Spleen (tissue), 7 donors: ENCODE measurements at regions not wholly inside any gene's neighbourhood (a gene's known extent, or its start where the extent isn't known, plus 50 kb on each side); places are given as distances from the start of the nearest gene placed in this dataset.

ENCODE experiments used
- POLR2A ChIP-seq, 3 donors: fragments of 450-650 bp; IDR thresholded peaks; one replicate each; pipeline ENCODE4 v1.5.1; 2017; ENCODE audit warnings: antibody characterized with exemption in 3 of 3, mild to moderate bottlenecking in 1 of 3
- POLR2AphosphoS5 ChIP-seq, 3 donors: sonication (generic); formaldehyde crosslinking; IDR thresholded peaks; one replicate each; pipeline ENCODE4 v1.5.1; 2017; ENCODE audit warnings: antibody characterized with exemption in 3 of 3
- TF ChIP-seq, protein P1 (sequence below), 11 experiments: fragments of 200-600 bp in 7 of 11; fragments of 450-650 bp in 4 of 11; sonication (generic) in 4 of 11; IDR thresholded peaks in 8 of 11; conservative IDR thresholded peaks in 3 of 11; 1 replicate in 7 of 11; 2 replicates in 4 of 11; pipeline versions ENCODE4 v1.4.0 to v1.8.0; 2016 to 2021; ENCODE audit warnings: antibody characterized with exemption in 11 of 11, inconsistent platforms in 4 of 11, mild to moderate bottlenecking in 1 of 11
- donor health status: DM: no; HTN: no; CAD: no; lungs with moderate emphysema.
- donor health status: DM: no; HTN: no; CAD: no.
- donor health status: DM: no; HTN: no; CAD: no.

DNA sequence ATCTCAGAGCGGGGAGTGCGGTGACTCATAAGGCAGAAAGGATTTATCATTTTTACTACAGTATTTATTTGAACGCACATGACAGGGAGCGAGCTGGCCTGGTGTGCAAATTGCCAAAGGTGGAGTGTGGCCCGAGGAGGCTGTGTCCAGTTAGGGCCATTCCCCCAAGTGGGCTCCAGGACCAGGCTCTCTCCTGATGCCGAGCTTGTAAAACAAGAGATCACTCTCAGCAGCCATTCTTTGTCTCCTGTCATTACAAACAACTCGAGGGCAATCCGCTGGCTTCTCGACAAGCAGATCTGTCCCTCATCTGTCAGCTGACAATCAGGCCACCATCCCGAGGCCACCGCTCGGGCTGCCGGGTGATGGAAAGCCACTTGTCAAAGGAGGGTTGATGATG lies 418.9 kb downstream of the ZNF536 start:
- TF ChIP-seq POLR2AphosphoS5 (IDR thresholded peaks at IDR 0.05) = no peak
- TF ChIP-seq, protein P1, sequence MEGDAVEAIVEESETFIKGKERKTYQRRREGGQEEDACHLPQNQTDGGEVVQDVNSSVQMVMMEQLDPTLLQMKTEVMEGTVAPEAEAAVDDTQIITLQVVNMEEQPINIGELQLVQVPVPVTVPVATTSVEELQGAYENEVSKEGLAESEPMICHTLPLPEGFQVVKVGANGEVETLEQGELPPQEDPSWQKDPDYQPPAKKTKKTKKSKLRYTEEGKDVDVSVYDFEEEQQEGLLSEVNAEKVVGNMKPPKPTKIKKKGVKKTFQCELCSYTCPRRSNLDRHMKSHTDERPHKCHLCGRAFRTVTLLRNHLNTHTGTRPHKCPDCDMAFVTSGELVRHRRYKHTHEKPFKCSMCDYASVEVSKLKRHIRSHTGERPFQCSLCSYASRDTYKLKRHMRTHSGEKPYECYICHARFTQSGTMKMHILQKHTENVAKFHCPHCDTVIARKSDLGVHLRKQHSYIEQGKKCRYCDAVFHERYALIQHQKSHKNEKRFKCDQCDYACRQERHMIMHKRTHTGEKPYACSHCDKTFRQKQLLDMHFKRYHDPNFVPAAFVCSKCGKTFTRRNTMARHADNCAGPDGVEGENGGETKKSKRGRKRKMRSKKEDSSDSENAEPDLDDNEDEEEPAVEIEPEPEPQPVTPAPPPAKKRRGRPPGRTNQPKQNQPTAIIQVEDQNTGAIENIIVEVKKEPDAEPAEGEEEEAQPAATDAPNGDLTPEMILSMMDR (IDR thresholded peaks at IDR 0.05 in 8 of 11, conservative IDR thresholded peaks at IDR 0.05 in 3 of 11) = no peak
- no peak for TF ChIP-seq POLR2A (IDR thresholded peaks at IDR 0.05)
